Stomach smooth muscle (tissue), 2 donors: ENCODE measurements at regions not wholly inside any gene's neighbourhood (a gene's known extent, or its start where the extent isn't known, plus 50 kb on each side); places are given as distances from the start of the nearest gene placed in this dataset.

Source experiments
- H3K27ac ChIP-seq: one replicate; pipeline ENCODE4 v1.7.0; 2013; ENCODE audit warnings: mild to moderate bottlenecking, low read length, inconsistent platforms
- H3K27me3 ChIP-seq, 2 donors: one replicate each; pipeline ENCODE4 v1.7.0; 2013; ENCODE audit warnings: low read length in 2 of 2; ENCODE audit not compliant: insufficient read depth in 2 of 2, control insufficient read depth in 1 of 2
- H3K36me3 ChIP-seq, 2 donors: one replicate each; pipeline ENCODE4 v1.7.0; 2013; ENCODE audit warnings: low read length in 2 of 2; ENCODE audit not compliant: control insufficient read depth in 2 of 2, insufficient read depth in 2 of 2
- H3K4me1 ChIP-seq: one replicate; pipeline ENCODE4 v1.7.0; 2013; ENCODE audit warnings: low read length; ENCODE audit not compliant: control insufficient read depth, insufficient read depth
- H3K4me3 ChIP-seq, 2 donors: one replicate each; pipeline ENCODE4 v1.7.0; 2013; ENCODE audit warnings: low read length in 2 of 2
- H3K9ac ChIP-seq, 2 donors: one replicate each; pipeline ENCODE4 v1.7.0; 2013; ENCODE audit warnings: low read length in 2 of 2, mild to moderate bottlenecking in 1 of 2
- H3K9me3 ChIP-seq, 2 donors: one replicate each; pipeline ENCODE4 v1.7.0; 2013; ENCODE audit warnings: low read length in 2 of 2; ENCODE audit not compliant: control insufficient read depth in 2 of 2
- donor health status: healthy.
- donor health status: Pancreatic carcinoma.

DNA sequence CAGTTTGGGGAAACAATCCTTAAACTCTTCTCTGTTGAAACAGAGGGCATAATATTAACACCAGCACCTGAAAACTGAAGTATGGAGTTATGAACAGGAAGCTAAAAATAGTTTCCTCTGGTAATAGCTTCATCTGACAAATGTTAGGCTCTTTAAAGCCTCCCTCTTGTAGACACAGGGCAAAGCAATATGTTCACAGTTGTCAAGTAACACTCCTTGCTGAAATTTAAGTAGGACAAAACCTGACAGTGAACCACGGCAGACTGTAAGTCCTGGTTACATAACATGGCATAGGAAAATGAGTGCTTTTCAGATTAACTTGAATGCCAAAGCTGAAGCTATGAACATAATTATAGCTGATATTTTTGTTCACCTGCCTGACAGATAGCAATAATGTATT, 172.9 kb downstream of the CMPK2 start:
- H3K27ac ChIP-seq: no peak overlapping the region
- no peaks in the 10 kb centered on the region for H3K4me1 ChIP-seq

GRCh38 chr2:6694555-6694954, 171.2 kb downstream of the CMPK2 start:
- no peak overlapping the region for H3K4me3 ChIP-seq

More for the DNA sequence above, 172.9 kb downstream of the CMPK2 start:
- Histone ChIP-seq H3K9ac (no peak overlapping the region), H3K36me3 (no peaks in the 10 kb centered on the region), H3K4me3 (no peak overlapping the region), H3K9me3 (no peaks in the 10 kb centered on the region), H3K27me3 (no peaks in the 10 kb centered on the region)

GRCh38 chr2:6700335-6700734, 165.4 kb downstream of the CMPK2 start:
- no peaks in the 10 kb centered on the region for H3K36me3 ChIP-seq
- H3K27ac ChIP-seq: no peak overlapping the region
- no peaks in the 10 kb centered on the region for H3K27me3 ChIP-seq
- no peak overlapping the region for H3K9ac ChIP-seq
- no peak overlapping the region for H3K4me3 ChIP-seq
- H3K9me3 ChIP-seq: peaks cover 3 to 4% of the 10 kb centered on the region in 2 donors
- H3K4me1 ChIP-seq: no peaks in the 10 kb centered on the region

More at GRCh38 chr2:6694555-6694954, 171.2 kb downstream of the CMPK2 start:
- H3K4me1 ChIP-seq: no peaks in the 10 kb centered on the region
- H3K9ac ChIP-seq: no peak overlapping the region
- no peaks in the 10 kb centered on the region for H3K27me3 ChIP-seq
- no peaks in the 10 kb centered on the region for H3K9me3 ChIP-seq
- H3K36me3 ChIP-seq: no peaks in the 10 kb centered on the region
- H3K27ac ChIP-seq: no peak overlapping the region

DNA sequence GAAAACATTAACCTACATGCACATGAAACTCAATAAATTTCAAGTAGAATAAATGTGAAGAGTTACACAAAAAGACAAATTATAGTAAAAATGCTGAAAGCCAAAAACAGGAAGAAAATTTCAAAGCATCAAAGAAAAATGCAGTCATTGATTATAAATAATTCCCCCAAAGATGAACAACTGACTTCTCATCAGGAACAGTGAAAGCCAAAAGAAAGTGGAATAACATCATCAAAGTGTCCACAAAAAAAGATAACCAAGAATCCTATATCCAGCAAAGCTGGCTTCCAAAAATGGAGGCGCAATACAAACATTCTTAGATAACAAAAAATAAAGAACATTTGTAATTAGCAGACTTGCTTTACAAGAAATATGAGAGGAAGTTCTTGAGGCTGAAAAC, 161.6 kb downstream of the CMPK2 start:
- H3K4me3 ChIP-seq: no peak overlapping the region
- no peak overlapping the region for H3K27ac ChIP-seq
- no peak overlapping the region for H3K9ac ChIP-seq
- H3K27me3 ChIP-seq: no peaks in the 10 kb centered on the region
- H3K9me3 ChIP-seq: peaks cover 3 to 4% of the 10 kb centered on the region in 2 donors
- H3K4me1 ChIP-seq: no peaks in the 10 kb centered on the region
- no peaks in the 10 kb centered on the region for H3K36me3 ChIP-seq

DNA sequence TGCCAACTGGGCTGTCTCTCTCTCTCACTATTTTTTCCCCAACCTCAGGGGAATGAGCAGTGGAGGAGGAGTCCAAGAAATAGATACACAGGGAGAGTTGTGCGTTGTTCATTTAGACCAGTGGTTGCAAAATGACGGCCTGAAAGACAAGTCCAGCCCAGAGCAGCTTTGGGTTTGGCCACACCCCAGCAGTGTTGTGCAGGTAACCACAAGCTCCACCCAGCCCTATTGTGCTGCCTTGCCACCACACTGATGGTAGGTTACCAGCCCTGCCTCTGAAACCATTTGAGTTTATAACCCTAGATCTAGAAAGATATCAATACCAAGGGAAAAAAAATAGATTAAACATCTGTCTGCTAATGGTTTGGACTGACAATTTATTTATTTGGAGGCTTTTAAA, 144.3 kb downstream of the CMPK2 start:
- Histone ChIP-seq H3K27ac (no peak overlapping the region), H3K4me1 (no peaks in the 10 kb centered on the region), H3K4me3 (no peak overlapping the region), H3K27me3 (no peaks in the 10 kb centered on the region), H3K9me3 (no peaks in the 10 kb centered on the region), H3K36me3 (no peaks in the 10 kb centered on the region), H3K9ac (no peak overlapping the region)

DNA sequence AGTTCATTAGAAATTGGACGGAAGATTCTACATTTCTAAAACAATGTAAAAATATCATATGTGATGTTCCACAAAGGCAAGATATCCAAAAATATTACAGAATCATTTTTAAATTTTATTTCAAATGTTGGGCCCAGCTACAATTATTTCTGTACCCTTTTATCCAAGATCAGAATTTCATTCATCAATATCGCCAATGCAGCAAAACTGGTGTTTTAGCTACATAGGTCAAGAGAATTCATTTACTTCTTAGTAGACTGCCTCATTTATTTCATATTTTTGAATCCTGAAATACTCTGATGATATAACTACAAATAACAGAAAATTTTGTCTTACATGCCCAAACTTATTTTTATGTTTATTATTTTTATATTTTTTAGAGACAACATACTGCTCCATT, 143.1 kb downstream of the CMPK2 start:
- H3K9me3 ChIP-seq: no peaks in the 10 kb centered on the region
- no peak overlapping the region for H3K9ac ChIP-seq
- H3K27ac ChIP-seq: no peak overlapping the region
- H3K4me3 ChIP-seq: no peak overlapping the region
- no peaks in the 10 kb centered on the region for H3K4me1 ChIP-seq
- no peaks in the 10 kb centered on the region for H3K36me3 ChIP-seq
- no peaks in the 10 kb centered on the region for H3K27me3 ChIP-seq

- H3K27ac ChIP-seq: no peak overlapping the region
- H3K9me3 ChIP-seq: no peaks in the 10 kb centered on the region
- H3K36me3 ChIP-seq: no peaks in the 10 kb centered on the region
- no peak overlapping the region for H3K9ac ChIP-seq
- H3K4me3 ChIP-seq: no peak overlapping the region
- H3K27me3 ChIP-seq: no peaks in the 10 kb centered on the region
- no peaks in the 10 kb centered on the region for H3K4me1 ChIP-seq
Measured at GRCh38 chr2:6723865-6724604, 141.7 kb downstream of the CMPK2 start.

DNA sequence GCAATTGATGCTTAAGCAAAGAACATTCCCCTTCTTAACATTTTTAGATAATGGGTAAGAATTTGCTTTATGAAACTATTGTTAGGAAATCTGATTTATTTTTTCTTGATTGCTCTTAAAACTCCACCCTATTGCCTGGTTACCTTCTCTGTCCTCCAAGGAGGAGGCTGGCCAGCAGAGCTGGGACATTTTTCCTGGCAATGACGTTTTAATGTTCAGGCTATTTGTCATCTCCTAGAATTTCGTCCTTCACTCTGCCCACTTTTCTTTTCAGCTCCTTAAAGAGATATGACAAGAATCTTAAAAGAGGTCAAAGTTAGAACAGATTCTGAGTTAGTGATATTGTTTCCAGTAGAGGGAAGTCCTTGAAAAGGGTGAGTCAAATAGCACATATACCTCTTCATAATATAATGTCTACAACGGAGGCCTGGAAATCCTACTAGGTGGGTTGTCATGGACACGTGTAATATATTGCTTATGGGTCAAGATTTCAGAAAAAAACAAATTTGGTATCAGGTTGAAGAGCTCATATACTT, 141.0 kb downstream of the CMPK2 start:
- Histone ChIP-seq H3K4me1 (no peaks in the 10 kb centered on the region), H3K4me3 (no peak overlapping the region), H3K9me3 (no peaks in the 10 kb centered on the region), H3K9ac (no peak overlapping the region), H3K27me3 (no peaks in the 10 kb centered on the region), H3K27ac (no peak overlapping the region), H3K36me3 (no peaks in the 10 kb centered on the region)

GRCh38 chr2:6728156-6728555, 137.6 kb downstream of the CMPK2 start:
- H3K36me3 ChIP-seq: no peaks in the 10 kb centered on the region
- no peak overlapping the region for H3K4me3 ChIP-seq
- H3K9ac ChIP-seq: no peak overlapping the region
- H3K27ac ChIP-seq: no peak overlapping the region
- H3K27me3 ChIP-seq: no peaks in the 10 kb centered on the region
- no peaks in the 10 kb centered on the region for H3K4me1 ChIP-seq
- H3K9me3 ChIP-seq: no peaks in the 10 kb centered on the region

- Histone ChIP-seq H3K36me3 (no peaks in the 10 kb centered on the region), H3K9ac (no peak overlapping the region), H3K27ac (no peak overlapping the region), H3K9me3 (no peaks in the 10 kb centered on the region), H3K27me3 (no peaks in the 10 kb centered on the region), H3K4me1 (no peaks in the 10 kb centered on the region), H3K4me3 (no peak overlapping the region)
Measured at GRCh38 chr2:6730003-6730402, 135.7 kb downstream of the CMPK2 start.
